NCI-H2227 (cell line): ENCODE measurements at regions not wholly inside any gene's neighbourhood (a gene's known extent, or its start where the extent isn't known, plus 50 kb on each side); places are given as distances from the start of the nearest gene placed in this dataset.

Experiments
- DNase-seq: peaks from one replicate; lab custom pipeline; 2025; ENCODE audit not compliant: unreplicated experiment; lab: John Stamatoyannopoulos, UW

DNA sequence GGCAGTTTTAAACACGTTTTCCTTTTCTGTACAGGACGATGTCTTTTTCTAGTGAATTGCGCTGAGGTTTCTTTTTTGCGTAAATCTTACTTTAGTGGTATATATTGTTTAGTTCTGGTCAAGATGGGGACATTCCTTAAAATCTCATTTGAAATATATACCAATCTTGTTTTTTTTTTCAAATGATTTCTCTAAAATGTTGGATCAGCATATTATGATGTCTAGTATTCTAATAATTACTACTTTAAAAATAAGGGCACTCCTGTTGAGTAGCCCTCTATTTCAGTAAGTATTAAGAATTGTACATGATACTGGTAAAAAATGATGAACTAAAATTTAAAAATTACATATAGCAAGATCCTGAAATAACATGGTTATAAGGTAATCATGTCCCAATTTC lies 224.1 kb upstream of the ARHGAP24 start:
- no peak for DNase-seq

DNA sequence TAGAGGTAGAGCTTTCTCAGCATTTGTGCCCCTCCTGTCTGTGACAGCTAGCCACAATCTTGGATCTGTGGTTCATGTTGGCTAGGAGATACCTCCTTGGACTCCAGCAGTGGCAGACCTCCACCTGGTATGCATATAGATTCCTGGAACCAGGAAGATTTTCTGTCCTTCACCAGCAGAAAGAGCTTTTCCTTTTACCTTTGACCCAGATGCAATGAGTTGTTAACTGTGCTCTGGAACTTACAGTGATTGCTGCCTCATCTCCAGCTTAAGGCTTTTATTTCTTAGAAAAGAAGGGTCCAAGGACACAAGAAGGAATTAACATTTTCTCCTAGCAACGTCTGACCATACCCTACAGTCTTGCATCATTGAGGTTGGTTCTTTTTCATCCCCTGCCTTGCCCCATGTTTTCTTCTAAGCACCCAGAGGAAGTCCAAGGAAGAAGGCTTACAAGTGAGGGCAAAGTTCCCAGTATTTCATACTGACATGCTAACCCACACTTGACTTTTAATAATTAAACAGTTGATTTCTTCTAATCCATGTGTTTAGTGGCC lies 217.1 kb upstream of the ARHGAP24 start:
- DNase-seq = no peak

DNA sequence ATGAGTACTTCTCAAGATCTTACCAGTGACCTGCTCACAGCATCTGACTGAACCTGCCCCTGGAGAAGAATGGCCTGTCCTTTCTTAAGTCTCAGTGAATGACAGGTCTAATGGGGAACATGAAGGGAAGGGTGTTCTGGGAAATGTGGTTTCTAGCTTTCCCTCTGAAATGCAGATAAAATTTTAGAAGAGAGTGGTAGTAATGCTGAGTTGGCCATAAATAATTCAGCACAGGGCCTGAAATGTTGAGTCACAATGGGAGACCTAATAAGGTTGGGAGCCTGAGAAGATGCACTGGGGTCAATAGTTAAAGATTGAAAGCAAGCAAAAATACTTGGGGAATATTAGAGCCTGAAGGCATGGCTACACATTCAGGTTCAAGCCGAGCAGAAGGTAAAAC lies 214.9 kb upstream of the ARHGAP24 start:
- DNase-seq = no peak

DNA sequence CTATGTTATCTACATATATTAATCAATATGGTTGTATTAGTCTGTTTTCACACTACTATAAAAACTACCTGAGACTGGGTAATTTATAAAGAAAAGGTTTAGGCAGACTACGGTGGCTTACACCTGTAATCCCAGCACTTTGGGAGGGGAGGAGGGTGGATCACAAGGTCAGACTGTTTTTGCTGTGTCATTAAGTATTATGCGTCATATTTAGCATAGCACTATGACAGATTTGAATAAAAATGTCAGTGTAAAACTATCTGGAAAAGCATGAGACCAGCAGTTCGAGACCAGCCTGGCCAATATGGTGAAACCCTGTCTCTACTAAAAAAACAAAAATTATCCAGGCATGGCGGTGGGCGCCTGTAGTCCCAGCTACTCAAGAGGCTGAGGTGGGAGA lies 209.7 kb upstream of the ARHGAP24 start:
- no peak for DNase-seq

DNA sequence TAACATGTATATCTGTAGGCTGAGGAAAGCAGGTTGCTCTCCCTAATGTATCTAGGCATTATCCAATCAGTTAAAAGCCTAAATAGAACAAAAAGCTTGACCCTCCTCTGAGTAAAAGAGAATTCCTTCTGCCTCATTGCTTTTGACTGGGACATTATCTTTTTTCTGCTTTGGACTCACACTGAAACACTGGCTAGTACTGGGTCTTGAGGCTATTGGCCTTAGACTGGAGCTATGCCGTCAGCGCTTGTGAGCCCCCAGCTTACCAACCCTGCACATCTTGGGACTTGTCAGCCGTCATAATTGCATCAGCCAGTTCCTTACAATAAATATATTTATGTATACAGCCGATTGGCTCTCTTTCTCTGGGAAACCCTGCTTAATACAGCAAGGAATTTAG lies 206.8 kb upstream of the ARHGAP24 start:
- no peak for DNase-seq

DNA sequence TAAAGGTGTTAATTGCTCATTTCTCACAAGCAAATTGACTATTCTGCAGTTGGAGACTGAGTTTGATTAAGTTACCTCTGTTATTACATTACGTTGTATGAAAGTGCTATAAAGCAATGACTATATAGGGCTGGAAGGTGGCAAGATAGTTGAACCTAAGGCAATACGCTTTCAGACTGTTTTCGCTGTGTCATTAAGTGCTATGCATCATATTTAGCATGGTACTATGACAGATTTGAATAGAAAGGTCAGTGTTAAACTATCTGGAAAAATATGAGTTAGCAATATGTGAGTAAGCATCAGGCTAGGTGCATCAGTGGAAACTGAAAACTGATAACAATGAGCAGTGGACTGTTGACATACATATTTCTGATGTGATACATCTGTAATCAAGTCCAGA lies 206.0 kb upstream of the ARHGAP24 start:
- DNase-seq = no peak

DNA sequence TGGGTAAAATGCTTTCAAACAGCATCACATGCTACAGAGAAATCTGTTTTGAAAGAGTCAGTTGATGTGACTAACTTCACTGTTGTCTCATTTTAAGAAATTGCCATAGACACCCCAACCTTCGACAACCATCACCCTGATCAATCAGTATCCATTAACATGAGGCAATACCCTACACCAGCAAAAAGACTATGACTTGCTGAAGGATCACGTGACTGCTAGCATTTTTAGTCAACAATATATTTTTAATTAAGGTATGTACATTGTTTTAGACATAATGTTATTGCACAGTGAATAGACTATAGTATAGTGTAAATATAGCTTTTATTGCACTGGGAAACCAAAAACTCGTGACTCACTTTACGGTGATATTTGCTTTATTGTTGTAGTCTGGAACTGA lies 200.0 kb upstream of the ARHGAP24 start:
- no peak for DNase-seq

DNA sequence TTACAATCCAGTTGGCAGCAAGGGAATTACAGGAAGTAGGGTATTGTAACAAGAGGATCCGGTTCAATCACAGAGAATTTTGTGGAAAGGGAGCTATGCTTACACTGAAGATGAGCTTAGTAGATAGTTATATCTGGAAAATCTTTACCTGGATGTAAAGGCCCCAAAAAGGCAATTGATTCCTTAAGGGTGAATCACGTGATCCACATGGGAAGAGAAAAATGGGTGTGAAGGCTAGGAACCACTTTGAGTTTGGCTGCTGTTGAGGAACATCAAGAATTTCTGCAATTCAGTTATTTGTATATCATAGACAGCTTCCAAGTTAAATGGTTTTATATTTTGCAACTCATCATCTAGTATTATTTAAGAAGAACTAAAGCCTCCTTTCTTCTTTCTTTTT lies 194.0 kb upstream of the ARHGAP24 start:
- no peak for DNase-seq

DNA sequence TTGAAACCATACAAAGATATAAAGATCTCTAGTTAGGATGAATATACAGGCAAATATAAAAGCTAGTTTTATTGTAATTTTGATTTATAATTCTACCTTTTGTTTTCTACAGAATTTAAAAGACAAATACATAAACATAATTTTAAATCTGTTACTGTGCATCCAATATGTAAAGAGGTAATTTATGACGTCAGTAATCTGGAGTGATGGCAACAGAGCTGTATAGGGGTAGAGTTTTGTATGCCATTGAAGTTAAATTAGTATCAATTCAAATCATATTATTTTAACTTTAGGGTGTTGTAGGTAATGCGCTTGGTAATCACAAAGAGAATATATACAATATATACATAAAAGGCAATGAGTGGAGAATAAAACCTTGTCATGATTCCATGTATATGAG lies 183.7 kb upstream of the ARHGAP24 start:
- DNase-seq = no peak

DNA sequence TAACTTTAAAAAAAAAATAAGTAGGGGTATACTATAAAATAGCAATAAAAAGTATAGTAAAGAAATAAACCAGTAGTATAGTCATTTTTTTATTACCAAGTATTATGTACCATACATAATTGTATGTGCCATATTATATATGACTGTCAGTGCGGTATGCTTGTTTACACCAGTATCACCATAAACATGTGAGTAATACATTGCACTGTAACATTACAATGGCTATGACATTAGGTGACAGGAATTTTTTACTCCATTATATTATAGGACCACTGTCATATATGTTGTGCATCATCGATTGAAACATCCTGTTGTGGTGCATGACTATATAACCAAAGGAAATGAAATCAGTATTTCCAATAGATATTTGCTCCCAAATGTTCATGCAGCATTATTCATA lies 176.9 kb upstream of the ARHGAP24 start:
- DNase-seq = no peak

DNA sequence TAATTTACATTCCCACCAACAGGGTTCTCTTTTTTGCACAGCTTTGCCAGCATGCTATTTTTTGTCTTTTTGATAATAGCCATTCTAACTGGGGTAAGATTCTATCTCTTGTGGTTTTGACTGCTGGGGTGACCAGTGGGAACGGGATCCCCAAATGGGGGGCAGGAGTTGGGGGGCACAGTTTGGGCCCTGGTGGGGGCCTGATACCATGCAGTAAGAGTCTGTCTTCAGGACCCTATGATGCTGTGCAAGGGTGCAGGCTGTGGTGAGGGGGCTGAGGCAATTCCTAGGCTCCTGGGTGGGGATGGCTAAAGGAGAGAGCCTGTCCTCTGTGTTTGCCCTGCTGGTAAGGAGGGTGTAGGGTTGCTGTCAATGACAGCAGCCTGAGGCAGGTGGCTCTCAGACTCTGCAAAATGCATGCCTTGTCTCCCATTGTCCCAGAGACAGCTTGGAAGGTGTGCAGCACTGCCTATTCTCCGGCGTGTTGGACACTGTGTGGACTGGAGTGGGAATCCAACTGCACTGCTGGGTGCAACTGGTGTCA lies 172.7 kb upstream of the ARHGAP24 start:
- DNase-seq = no peak

DNA sequence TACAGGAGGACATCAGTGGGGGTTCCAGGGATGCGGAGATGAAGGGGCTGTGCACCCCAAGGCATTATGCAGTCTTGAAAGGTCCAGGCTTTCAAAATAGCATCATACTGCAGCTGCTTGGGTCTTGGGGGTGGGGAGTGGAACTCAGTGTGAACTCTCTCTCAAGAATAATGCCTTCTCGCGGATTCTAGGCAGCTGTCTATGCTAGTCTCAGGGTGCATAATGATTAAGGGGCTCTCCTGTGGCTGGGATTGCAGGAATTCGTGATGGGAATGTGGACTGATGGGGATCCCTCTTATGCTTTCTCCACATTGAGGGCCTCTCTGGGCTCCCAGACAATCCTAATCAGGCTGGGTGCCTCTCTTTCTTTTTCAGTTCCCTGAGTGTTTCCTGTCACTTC lies 172.2 kb upstream of the ARHGAP24 start:
- DNase-seq = no peak

DNA sequence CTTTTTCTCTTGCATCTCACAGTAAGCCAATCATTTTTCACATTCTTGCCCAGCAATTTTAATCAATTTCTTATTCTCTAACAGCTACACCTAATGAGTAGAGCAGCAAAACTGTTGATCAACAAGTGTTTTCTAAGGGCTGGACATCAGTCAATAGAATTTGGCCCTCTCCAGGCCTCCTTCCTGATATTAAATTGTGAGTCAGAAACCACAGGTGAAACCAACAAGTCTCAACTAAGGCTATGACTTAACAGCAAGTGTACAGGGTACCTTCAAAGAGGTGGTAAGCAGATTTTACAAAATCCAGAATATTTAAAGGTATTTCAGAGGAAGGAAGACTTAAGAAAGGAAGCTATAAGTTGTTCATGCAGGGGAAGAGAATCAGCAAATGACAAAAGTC lies 156.5 kb upstream of the ARHGAP24 start:
- DNase-seq = no peak

DNA sequence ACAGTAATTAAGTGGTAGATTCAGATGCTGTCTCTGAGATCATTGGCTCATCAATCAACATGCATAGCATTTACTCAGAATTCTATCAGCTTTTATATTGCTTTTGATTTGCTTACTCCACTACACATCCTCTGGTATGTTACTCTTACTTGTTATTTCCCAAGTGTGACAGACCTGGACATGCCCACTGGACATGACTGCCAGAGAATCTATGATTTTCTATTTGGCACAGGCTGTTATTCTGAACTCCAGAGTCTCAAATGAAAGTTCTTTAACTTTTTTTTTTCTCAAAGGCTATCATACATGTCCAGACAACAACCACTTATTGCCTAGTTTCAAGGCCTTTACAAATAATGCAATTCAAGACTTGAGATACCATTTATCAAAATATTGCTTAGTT lies 116.1 kb upstream of the ARHGAP24 start:
- no peak for DNase-seq

DNA sequence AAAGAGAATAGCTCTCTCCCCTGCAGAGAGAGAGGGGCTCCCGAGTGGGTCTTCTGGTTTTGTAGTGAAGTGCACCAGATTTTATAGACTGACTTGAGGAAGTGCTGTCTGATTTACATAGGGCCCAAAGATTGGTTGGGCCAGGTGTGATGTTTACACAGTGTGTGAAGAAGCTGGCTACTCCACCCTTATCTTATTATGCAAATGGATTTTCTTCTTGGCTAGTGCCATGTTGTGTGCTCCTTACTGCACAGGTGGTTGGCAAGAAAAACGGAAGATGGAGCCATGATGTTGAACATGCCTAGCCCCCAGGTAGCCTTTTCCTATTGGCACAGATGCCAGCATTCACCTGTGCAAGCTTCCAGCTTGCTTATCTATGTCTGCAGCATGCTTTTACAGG lies 112.4 kb upstream of the ARHGAP24 start:
- DNase-seq = no peak

DNA sequence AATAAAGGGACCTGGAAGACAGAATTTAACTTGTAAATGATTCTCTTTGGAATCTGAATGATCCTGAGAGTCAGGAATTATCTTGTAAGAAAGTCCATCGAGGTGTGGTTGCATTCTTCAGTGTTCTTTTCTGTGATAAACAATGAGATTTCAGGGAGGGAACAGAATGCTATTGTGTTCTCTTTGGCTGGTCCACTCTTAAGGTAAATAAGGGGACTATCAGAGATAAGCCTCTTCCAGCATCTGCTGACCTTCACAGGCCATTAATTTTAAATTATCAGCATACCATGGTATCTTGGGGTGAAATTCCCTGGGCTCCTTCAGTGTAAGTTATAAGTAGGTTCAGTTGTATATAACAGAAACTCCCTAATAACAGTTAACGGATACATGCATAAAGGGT lies 107.1 kb upstream of the ARHGAP24 start:
- no peak for DNase-seq

DNA sequence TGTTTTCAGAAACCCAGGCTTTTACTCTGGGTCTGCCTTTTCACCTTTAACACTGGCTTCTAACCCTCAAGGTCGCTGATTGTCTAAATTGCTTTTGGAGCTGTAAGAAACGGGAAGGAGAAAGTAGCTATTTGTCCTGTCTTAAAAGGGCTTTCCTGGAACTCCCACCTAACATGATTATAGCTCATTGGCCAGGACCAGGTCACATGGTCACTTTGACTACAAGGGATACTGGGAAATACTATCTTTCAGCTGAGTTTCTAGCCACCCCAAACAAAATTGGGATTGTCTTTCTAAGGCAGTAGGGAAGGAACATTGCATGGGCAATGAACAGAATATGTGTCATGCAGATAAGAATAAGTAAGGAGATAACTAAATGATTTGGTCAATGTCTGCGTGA lies 106.7 kb upstream of the ARHGAP24 start:
- peak; percentile 5 for DNase-seq

DNA sequence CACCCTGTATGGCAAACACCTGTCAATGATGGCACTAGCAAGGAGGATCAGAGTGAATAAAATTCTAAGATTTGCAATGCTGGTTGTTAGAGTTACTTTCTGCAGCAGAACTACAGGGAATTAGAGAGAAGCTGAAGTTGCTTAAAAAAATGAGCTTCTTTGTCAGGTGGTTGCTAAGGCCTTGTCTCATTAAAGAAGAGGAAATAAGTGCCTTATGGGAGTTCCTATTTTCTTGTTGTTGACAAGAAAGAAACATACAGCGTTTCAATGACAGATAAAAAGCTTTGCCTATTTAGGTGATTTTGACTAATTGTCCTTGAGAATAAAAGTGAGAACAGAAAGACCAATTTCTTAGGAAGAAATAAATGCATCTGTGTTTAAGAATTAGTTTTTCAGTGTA lies 106.0 kb upstream of the ARHGAP24 start:
- DNase-seq = no peak

DNA sequence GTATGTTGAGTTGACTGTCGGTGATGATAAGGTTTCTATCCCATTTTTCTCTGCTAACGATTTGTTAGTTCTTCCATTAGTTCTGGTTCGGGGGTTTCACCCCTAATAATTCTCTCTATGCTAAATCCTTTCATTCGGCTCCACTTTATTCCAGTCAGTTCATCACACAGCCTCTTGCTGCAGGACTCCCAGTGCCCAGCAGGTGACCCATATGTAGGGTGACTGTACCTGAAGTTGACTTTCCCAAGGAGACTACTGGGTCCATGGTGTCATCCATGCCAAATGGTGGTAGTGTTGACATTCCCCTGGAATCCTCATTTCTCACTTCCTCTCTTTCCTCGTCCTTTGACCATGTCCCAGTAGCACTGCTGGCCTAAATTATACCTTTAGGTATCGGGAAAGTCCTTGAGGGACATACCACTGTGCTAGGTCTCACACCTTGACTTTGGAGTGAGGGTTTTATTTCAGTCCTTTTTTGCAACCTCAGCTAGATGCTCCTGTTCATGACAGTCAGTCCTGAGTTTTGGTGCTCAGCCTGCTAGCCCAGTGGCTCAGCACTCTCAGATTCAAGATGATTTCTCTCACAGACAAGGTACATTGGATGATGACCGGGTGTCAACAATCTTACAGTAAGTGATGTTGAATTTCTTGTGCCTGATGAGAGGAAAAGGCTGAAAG lies 105.1 kb upstream of the ARHGAP24 start:
- DNase-seq = no peak

DNA sequence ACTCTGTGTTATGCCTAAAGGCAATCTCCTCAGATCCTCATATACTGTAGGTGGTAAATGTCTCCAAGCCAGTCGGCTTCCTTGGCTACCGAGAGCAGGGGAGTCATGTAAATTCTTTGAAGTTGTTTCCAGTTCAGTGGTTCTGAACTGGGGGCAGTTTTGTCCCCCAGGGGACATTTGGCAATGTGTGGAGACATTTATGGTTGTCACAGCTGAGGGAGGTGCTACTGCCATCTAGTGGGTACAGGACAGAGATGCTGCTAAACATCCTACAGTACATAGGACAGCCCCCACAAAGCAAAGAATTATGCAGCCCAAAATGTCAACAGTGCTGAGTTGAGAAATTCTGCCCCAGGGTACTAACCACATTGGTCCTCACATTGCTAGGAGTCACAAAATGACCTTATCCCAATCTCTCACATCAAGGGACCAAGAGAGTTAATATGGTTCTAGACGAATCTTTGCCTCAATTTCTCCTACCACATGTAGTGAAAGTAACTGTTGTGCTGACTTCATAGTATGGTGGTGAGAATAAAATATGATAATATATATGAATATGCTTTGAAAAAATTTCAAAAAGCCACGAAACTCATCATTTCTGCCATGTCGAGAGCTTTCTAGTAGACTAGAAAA lies 104.4 kb upstream of the ARHGAP24 start:
- peak; percentile 2 for DNase-seq

DNA sequence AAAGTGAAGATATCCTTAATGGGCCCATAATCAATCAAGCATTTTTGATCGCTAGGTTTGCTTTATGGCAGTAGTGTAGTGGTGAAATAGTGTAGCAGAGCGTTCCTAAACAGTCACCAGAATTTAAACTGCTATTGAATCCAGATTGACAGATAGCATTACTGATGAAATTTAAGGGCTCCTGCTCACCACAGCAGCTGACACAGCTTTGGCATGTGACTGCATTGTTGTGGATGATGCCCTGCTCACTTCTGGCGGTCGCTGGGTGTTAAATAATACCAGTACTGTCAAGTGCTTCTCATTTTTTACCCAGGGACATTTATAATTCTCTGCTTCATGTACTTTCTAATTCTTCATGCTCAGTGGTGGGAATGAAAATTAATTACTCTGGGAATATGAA lies 102.0 kb upstream of the ARHGAP24 start:
- no peak for DNase-seq

DNA sequence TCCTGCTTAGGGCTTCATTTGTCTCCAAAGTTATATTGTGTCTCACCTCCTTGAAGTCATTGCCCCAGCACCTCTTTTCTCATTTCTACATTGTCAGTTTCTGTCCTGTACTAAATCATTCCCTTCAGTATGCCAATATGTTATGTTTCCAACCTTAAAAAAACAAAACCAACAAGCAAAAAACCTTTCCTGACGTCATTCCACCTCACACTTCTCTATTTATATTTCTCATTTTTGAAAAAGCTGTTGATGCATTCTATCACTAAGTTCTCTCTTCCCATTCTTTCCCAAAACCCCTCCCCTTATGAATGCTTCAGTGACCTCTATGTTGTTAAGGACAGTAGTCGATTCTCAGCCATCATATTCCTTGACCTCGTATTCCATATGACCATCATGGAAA lies 98.7 kb upstream of the ARHGAP24 start:
- DNase-seq = no peak

DNA sequence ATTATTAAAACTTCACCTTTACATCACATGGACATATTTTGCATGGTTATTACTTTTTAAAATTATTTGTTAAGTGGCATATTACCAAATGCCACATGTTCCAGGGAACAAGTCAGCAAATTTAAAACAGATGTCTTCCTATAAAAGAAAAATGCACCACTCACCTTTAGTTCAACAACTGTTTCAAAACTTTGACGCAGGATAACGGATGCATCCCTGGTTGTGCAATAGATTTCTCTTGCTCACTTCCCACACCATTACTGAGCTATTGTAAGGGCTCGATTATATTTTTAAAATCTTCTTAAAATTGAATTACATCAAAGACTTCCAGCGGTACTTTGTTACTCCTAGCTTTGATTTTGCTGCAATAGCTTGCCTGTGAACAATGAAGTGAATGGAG lies 93.0 kb upstream of the ARHGAP24 start:
- no peak for DNase-seq
